Prostate gland (tissue), 2 donors: ENCODE measurements at regions not wholly inside any gene's neighbourhood (a gene's known extent, or its start where the extent isn't known, plus 50 kb on each side); places are given as distances from the start of the nearest gene placed in this dataset.
A peak's percentile ranks its signal among the peaks of the same experiment; 100 is the strongest.
"Not testable (repeated sequence)": the region's sequence is repeated elsewhere in the genome, so short reads cannot be mapped to it uniquely, and the experiment has no call there.

Experiments
- DNase-seq: peaks from one replicate; pipeline ENCODE4 v3.0.0-alpha.2; 2019; ENCODE audit warnings: low spot score
- H3K27ac ChIP-seq, 2 donors: fragments of 200-600 bp; sonication (generic); 2 replicates each; pipeline ENCODE4 v1.5.1; 2017 to 2019
- H3K27me3 ChIP-seq: fragments of 200-600 bp; sonication (generic); replicated peaks from 2 replicates; pipeline ENCODE4 v1.5.1; 2019; ENCODE audit not compliant: insufficient read depth
- H3K36me3 ChIP-seq, 2 donors: fragments of 200-600 bp; sonication (generic); 1 replicate in 1 of 2; 2 replicates in 1 of 2; pipeline versions ENCODE4 v1.5.1 to v1.8.1; 2017 to 2019
- H3K4me1 ChIP-seq: fragments of 200-600 bp; sonication (generic); replicated peaks from 2 replicates; pipeline ENCODE4 v1.5.1; 2019
- H3K4me3 ChIP-seq, 2 donors: fragments of 200-600 bp; sonication (generic); 2 replicates each; pipeline ENCODE4 v1.5.1; 2017 to 2019
- H3K9me3 ChIP-seq: fragments of 200-600 bp; sonication (generic); 2 replicates; pipeline ENCODE4 v1.5.1; 2017
- POLR2A ChIP-seq: fragments of 450-650 bp; IDR thresholded peaks from one replicate; pipeline ENCODE4 v1.6.1; 2016; ENCODE audit warnings: antibody characterized with exemption, mild to moderate bottlenecking
- POLR2AphosphoS5 ChIP-seq: sonication (generic); formaldehyde crosslinking; IDR thresholded peaks from one replicate; pipeline ENCODE4 v1.6.1; 2017; ENCODE audit warnings: antibody characterized with exemption
- WGBS: methylation state at CpG from one replicate; pipeline ENCODE4 v1.1.5; 2018; 5-methylcytosine and 5-hydroxymethylcytosine counted together
- intact Hi-C: fragments of 100-400 bp; cut with DNase I; formaldehyde crosslinking; loops from one replicate; pipeline ENCODE4 v1.14.2; 2022
- TF ChIP-seq, protein P1 (sequence below), 4 experiments: fragments of 200-600 bp in 2 of 4; fragments of 450-650 bp in 2 of 4; sonication (generic) in 2 of 4; IDR thresholded peaks; 1 replicate in 3 of 4; 2 replicates in 1 of 4; pipeline ENCODE4 v1.5.1; 2016 to 2019; ENCODE audit warnings: antibody characterized with exemption in 4 of 4, mild to moderate bottlenecking in 2 of 4, moderate library complexity in 2 of 4

DNA sequence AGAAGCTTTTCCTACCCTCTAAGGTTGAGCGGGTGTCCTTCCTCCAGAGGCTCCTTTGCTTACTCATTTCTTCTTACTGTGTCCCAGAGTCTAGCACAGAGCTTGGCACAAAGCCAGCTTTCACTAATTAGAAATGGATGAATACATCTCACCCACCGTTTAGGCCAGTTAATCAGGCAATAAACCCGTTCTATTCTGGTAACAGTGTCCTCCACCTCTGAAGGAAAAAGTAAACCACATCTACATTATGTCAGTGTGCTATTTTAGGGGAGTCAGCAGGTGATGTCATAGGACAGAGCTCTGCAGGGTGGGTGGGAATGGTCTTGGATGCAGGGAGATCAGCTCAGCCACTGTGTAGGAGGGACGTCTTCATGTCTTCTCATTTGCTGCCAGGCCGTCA, 109.2 kb downstream of the OSTF1 start:
- DNase-seq = no peak
- WGBS = 34% methylated on average over 5 of the region's 5 CpGs
- Histone ChIP-seq H3K4me1 (no peaks in the 10 kb centered on the region), H3K27ac (no peak overlapping the region), H3K9me3 (no peaks in the 10 kb centered on the region), H3K36me3 (no peaks in the 10 kb centered on the region), H3K4me3 (no peak overlapping the region), H3K27me3 (no peaks in the 10 kb centered on the region)
- intact Hi-C loops = loop anchor here (10.0 kb wide), 1 partner anchor 667 kb away; no protein-coding TSS in a partner anchor
- TF ChIP-seq POLR2AphosphoS5 (no peak), POLR2A (no peak)
- TF ChIP-seq, protein P1, sequence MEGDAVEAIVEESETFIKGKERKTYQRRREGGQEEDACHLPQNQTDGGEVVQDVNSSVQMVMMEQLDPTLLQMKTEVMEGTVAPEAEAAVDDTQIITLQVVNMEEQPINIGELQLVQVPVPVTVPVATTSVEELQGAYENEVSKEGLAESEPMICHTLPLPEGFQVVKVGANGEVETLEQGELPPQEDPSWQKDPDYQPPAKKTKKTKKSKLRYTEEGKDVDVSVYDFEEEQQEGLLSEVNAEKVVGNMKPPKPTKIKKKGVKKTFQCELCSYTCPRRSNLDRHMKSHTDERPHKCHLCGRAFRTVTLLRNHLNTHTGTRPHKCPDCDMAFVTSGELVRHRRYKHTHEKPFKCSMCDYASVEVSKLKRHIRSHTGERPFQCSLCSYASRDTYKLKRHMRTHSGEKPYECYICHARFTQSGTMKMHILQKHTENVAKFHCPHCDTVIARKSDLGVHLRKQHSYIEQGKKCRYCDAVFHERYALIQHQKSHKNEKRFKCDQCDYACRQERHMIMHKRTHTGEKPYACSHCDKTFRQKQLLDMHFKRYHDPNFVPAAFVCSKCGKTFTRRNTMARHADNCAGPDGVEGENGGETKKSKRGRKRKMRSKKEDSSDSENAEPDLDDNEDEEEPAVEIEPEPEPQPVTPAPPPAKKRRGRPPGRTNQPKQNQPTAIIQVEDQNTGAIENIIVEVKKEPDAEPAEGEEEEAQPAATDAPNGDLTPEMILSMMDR (IDR thresholded peaks at IDR 0.05) = no peak

DNA sequence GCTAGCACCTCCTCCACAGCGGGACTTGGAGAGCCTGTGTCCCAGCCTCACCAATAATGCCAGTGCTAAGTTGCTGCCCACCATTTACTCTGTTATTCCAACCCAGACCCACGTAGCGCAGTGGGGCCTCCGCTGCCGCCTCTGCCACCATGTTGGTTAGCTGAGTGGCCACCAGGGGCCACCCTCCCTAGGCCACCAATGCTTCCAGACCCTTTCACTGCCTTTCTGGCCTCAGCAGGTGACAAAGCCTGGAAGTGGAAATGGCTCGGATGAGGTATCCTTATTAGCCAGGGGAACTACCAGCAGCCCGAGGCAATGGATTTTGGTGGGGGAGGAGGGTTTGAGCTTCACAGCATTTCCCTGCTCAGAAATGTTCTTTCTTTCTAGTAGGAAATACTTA, 110.1 kb downstream of the OSTF1 start:
- intact Hi-C loops = loop anchor here (10.0 kb wide), 1 partner anchor 666 kb away; no protein-coding TSS in a partner anchor
- 94% methylated on average over 7 of the region's 7 CpGs for WGBS

DNA sequence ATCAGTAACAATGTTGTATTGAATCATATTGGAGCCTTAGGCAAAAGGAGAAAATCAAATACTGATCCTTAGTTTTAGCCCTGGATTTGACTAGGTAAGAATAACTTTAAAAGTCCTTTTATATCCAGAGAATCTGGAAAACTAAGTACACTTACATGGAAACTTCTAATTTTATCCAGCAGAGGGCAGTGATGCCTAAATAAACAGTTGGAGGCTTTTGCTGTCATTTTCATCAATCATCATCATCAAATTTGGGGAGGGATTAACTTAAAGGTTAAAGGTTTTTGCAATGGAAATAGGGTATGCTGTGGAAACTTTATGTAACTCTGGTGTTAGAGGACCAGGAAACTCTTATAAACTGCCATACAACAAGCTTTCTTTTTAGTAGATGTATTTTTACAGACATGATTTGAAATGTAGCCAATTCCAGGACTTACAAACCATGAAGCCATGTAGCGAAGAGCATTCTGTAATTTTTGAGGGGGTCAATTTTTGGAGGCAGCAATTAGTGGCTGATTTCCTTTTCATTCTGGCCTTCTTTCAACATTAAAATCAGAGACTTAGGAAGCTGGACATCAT, 112.7 kb downstream of the OSTF1 start:
- no peak overlapping the region for H3K27ac ChIP-seq
- intact Hi-C loops = loop anchor here (1.0 kb wide), 1 partner anchor 37 kb away; no protein-coding TSS in a partner anchor
- TF ChIP-seq, protein P1 (IDR thresholded peaks at IDR 0.05) = peak; percentile 38 to 84 (median 76)
- no peak for TF ChIP-seq POLR2AphosphoS5
- H3K9me3 ChIP-seq = no peaks in the 10 kb centered on the region
- H3K27me3 ChIP-seq = no peaks in the 10 kb centered on the region
- 52% methylated on average over 1 of the region's 1 CpG for WGBS
- H3K36me3 ChIP-seq = no peaks in the 10 kb centered on the region
- peak; percentile 36 for DNase-seq
- no peaks in the 10 kb centered on the region for H3K4me1 ChIP-seq
- H3K4me3 ChIP-seq = no peak overlapping the region

More for the DNA sequence above, 110.1 kb downstream of the OSTF1 start:
- Histone ChIP-seq H3K4me3 (no peak overlapping the region), H3K4me1 (no peaks in the 10 kb centered on the region), H3K36me3 (no peaks in the 10 kb centered on the region), H3K27ac (no peak overlapping the region), H3K9me3 (no peaks in the 10 kb centered on the region), H3K27me3 (no peaks in the 10 kb centered on the region)
- TF ChIP-seq, protein P1 (IDR thresholded peaks at IDR 0.05) = no peak
- no peak for TF ChIP-seq POLR2A
- TF ChIP-seq POLR2AphosphoS5 = no peak
- no peak for DNase-seq

- Histone ChIP-seq H3K9me3 (no peaks in the 10 kb centered on the region), H3K27me3 (no peaks in the 10 kb centered on the region), H3K4me3 (no peak overlapping the region), H3K27ac (no peak overlapping the region), H3K4me1 (no peaks in the 10 kb centered on the region), H3K36me3 (no peaks in the 10 kb centered on the region)
- TF ChIP-seq, protein P1 (IDR thresholded peaks at IDR 0.05) = no peak
- TF ChIP-seq POLR2A (no peak), POLR2AphosphoS5 (no peak)
- intact Hi-C loops = loop anchor here (1.0 kb wide), 1 partner anchor 37 kb away; no protein-coding TSS in a partner anchor
- 92% methylated on average over 3 of the region's 3 CpGs for WGBS
- no peak for DNase-seq
Observed at GRCh38 chr9:75201480-75202209, 113.3 kb downstream of the OSTF1 start.

DNA sequence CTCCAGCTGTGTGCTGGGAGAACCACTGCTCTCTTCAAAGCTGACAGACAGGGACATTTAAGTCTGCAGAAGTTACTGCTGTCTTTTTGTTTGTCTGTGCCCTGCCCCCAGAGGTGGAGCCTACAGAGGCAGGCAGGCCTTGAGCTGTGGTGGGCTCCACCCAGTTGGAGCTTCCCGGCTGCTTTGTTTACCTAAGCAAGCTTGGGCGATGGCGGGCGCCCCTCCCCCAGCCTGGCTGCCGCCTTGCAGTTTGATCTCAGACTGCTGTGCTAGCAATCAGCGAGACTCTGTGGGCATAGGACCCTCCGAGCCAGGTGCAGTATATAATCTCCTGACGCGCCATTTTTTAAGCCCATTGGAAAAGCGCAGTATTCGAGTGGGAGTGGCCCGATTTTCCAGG, 119.7 kb downstream of the OSTF1 start:
- H3K4me1 ChIP-seq, H3K27me3 ChIP-seq, H3K9me3 ChIP-seq, H3K27ac ChIP-seq, DNase-seq, H3K36me3 ChIP-seq, intact Hi-C loops, H3K4me3 ChIP-seq: not testable (repeated sequence)
- WGBS = 100% methylated on average over 5 of the region's 12 CpGs
